ENCODE measurements at regions not wholly inside any gene's neighbourhood (a gene's known extent, or its start where the extent isn't known, plus 50 kb on each side); places are given as distances from the start of the nearest gene placed in this dataset.

DNA sequence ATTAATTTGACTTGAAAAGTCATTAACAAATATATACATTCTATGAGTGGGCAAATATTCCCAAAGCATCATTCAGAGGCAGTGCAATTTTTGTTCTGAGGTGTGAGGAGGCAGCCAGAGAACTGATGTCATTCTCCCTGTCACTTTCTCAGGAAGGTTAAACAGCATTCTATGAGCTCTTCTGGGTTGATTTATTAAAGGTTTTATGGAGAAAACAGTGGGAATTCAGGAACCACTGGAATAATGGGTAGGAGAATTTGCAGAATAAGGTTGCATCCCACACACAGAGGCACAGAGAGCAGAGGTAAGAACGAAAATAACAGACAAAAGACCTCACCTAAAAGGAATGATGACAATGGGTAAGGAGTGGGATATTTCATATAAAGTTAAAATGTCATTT is 860.6 kb downstream of the TFAP2A start:
- Histone ChIP-seq H3K9me3 (ENCODE audit: control insufficient read depth, low read depth, low read length) (peaks cover 15% of the 10 kb centered on the region), H3K27ac (ENCODE audit: low read length) (no peak overlapping the region), H3K27me3 (ENCODE audit: control insufficient read depth, insufficient read depth, low read length) (no peaks in the 10 kb centered on the region)

GRCh38 chr6:9553002-9553401 is 861.9 kb downstream of the TFAP2A start:
- Histone ChIP-seq H3K27ac (ENCODE audit: low read length) (no peak overlapping the region), H3K36me3 (ENCODE audit: control insufficient read depth, low read depth, low read length) (no peaks in the 10 kb centered on the region), H3K9ac (ENCODE audit: low read length) (no peak overlapping the region), H3K4me3 (ENCODE audit: low read length) (no peak overlapping the region), H3K4me1 (ENCODE audit: control insufficient read depth, low read depth, low read length) (no peaks in the 10 kb centered on the region), H3K27me3 (ENCODE audit: control insufficient read depth, insufficient read depth, low read length) (no peaks in the 10 kb centered on the region), H3K9me3 (ENCODE audit: control insufficient read depth, low read depth, low read length) (peaks cover 15% of the 10 kb centered on the region)

More for the DNA sequence above, 860.6 kb downstream of the TFAP2A start:
- H3K36me3 ChIP-seq (ENCODE audit: control insufficient read depth, low read depth, low read length): no peaks in the 10 kb centered on the region
- no peaks in the 10 kb centered on the region for H3K4me1 ChIP-seq (ENCODE audit: control insufficient read depth, low read depth, low read length)
- no peak overlapping the region for H3K9ac ChIP-seq (ENCODE audit: low read length)
- no peak overlapping the region for H3K4me3 ChIP-seq (ENCODE audit: low read length)

DNA sequence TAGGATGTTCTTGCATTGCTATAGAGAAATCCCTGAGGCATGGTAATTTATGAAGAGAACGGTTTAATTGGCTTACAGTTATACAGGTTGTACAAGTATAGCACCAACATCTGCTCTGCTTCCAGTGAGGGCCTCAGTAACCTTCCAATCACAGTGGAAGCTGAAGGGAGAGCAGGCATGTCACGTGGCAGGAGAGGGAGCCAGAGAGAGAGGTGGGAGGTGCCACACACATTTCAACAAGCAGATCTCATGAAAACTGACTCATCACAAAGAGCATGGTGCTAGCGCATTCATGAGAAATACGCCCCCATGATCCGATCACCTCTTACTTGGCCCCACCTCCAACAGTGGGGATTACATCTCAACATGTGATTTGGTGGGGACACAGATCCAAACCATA is 871.2 kb downstream of the TFAP2A start:
- Histone ChIP-seq H3K9me3 (ENCODE audit: control insufficient read depth, low read depth, low read length) (no peaks in the 10 kb centered on the region), H3K4me1 (ENCODE audit: control insufficient read depth, low read depth, low read length) (no peaks in the 10 kb centered on the region), H3K27me3 (ENCODE audit: control insufficient read depth, insufficient read depth, low read length) (no peaks in the 10 kb centered on the region), H3K27ac (ENCODE audit: low read length) (no peak overlapping the region), H3K36me3 (ENCODE audit: control insufficient read depth, low read depth, low read length) (no peaks in the 10 kb centered on the region), H3K4me3 (ENCODE audit: low read length) (no peak overlapping the region), H3K9ac (ENCODE audit: low read length) (no peak overlapping the region)

- H3K27ac ChIP-seq (ENCODE audit: low read length): no peak overlapping the region
- H3K4me1 ChIP-seq (ENCODE audit: control insufficient read depth, low read depth, low read length): no peaks in the 10 kb centered on the region
- H3K27me3 ChIP-seq (ENCODE audit: control insufficient read depth, insufficient read depth, low read length): no peaks in the 10 kb centered on the region
- H3K9me3 ChIP-seq (ENCODE audit: control insufficient read depth, low read depth, low read length): no peaks in the 10 kb centered on the region
- H3K4me3 ChIP-seq (ENCODE audit: low read length): no peak overlapping the region
- no peaks in the 10 kb centered on the region for H3K36me3 ChIP-seq (ENCODE audit: control insufficient read depth, low read depth, low read length)
- H3K9ac ChIP-seq (ENCODE audit: low read length): no peak overlapping the region
Observed at GRCh38 chr6:9540534-9541126, 874.2 kb downstream of the TFAP2A start.

DNA sequence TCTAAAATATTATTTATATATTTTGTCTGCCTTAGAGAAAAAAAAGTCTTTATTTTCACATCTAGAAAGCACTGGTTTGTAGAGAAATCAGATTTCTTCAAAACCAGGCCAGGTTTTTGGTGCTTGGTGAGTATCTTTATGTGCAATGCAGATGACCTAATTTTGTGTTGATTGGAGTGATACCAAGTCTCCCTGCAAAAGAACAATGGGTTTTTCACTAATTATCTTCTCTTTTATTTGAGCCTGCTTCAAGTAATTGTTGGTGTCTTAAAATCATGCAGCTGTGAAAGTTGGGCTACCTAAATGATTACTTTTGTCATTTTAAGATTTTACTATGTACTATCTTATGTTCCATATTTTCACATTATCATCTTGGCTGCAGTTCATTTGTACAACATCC is 874.7 kb downstream of the TFAP2A start:
- H3K4me3 ChIP-seq (ENCODE audit: low read length): no peak overlapping the region
- H3K9ac ChIP-seq (ENCODE audit: low read length): no peak overlapping the region
- H3K27me3 ChIP-seq (ENCODE audit: control insufficient read depth, insufficient read depth, low read length): no peaks in the 10 kb centered on the region
- no peaks in the 10 kb centered on the region for H3K36me3 ChIP-seq (ENCODE audit: control insufficient read depth, low read depth, low read length)
- H3K4me1 ChIP-seq (ENCODE audit: control insufficient read depth, low read depth, low read length): no peaks in the 10 kb centered on the region
- H3K27ac ChIP-seq (ENCODE audit: low read length): no peak overlapping the region
- H3K9me3 ChIP-seq (ENCODE audit: control insufficient read depth, low read depth, low read length): no peaks in the 10 kb centered on the region

DNA sequence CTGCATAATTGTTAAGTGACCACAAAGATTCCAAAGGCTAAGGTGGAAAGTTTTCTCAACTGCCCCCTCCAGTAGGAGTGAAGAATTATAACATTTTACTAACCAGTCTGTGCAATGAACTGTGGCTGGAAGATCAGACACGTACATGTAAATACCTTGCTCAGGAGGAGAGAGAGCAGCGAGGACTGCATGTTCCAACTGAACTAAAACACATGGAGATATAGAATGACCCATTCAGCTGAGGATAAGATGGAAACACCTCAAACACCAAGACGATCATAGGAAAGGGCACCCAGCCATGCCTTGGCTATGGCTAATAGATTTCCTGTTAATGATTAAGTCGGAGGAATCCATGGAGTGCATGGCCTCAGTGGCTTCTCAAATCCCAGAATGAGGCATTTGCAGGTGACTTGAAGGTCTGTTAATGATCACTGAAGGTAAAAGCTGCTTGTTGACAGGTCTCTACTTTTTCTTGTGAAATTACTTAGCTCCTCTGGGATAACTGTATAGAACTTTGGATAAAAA is 875.6 kb downstream of the TFAP2A start:
- H3K27me3 ChIP-seq (ENCODE audit: control insufficient read depth, insufficient read depth, low read length): no peaks in the 10 kb centered on the region

DNA sequence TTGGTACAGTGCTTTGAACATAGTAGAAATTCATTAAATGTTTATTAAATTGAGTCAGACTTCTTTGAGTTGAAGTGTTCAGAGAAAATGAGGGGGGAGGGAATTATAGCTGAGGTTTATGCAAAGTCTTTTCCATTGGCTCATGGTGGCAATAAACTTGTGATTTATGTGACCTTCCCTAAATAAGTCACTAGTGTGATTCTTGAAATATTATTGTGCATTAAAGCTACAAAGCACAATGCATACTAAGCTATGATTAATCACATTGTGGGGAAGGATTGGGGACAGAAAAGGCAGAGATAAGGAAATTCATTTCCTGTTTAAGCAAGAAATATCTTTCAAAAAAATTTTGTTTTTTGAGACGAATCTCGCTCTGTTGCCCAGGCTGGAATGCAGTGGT is 877.5 kb downstream of the TFAP2A start:
- Histone ChIP-seq H3K9me3 (ENCODE audit: control insufficient read depth, low read depth, low read length) (no peaks in the 10 kb centered on the region), H3K36me3 (ENCODE audit: control insufficient read depth, low read depth, low read length) (no peaks in the 10 kb centered on the region), H3K4me1 (ENCODE audit: control insufficient read depth, low read depth, low read length) (no peaks in the 10 kb centered on the region), H3K27me3 (ENCODE audit: control insufficient read depth, insufficient read depth, low read length) (no peaks in the 10 kb centered on the region), H3K9ac (ENCODE audit: low read length) (no peak overlapping the region), H3K27ac (ENCODE audit: low read length) (no peak overlapping the region), H3K4me3 (ENCODE audit: low read length) (no peak overlapping the region)

More for the DNA sequence above, 875.6 kb downstream of the TFAP2A start:
- H3K9ac ChIP-seq (ENCODE audit: low read length): no peak overlapping the region
- no peaks in the 10 kb centered on the region for H3K36me3 ChIP-seq (ENCODE audit: control insufficient read depth, low read depth, low read length)
- no peak overlapping the region for H3K4me3 ChIP-seq (ENCODE audit: low read length)
- H3K4me1 ChIP-seq (ENCODE audit: control insufficient read depth, low read depth, low read length): no peaks in the 10 kb centered on the region
- H3K9me3 ChIP-seq (ENCODE audit: control insufficient read depth, low read depth, low read length): no peaks in the 10 kb centered on the region
- H3K27ac ChIP-seq (ENCODE audit: low read length): no peak overlapping the region

DNA sequence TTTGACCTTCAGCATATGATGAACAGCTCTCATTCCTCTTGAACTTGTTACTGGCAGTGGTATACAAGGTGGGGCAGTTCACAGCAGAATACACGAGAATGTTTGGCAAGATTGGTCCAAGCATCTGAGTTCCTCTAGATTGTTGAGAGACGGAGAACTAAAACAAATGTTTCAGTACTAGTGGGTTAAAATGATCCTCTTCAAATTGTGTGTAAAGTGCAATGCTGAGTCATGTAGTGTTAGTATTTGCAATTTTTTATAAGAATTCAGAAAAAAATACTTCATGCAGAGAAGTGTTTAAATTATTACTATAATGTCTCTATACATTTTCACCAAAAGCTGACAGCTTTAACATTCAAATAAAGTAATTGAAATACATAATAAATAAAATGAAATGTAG is 879.8 kb downstream of the TFAP2A start:
- Histone ChIP-seq H3K27me3 (ENCODE audit: control insufficient read depth, insufficient read depth, low read length) (no peaks in the 10 kb centered on the region), H3K4me3 (ENCODE audit: low read length) (no peak overlapping the region), H3K9ac (ENCODE audit: low read length) (no peak overlapping the region), H3K4me1 (ENCODE audit: control insufficient read depth, low read depth, low read length) (no peaks in the 10 kb centered on the region), H3K36me3 (ENCODE audit: control insufficient read depth, low read depth, low read length) (no peaks in the 10 kb centered on the region), H3K9me3 (ENCODE audit: control insufficient read depth, low read depth, low read length) (peaks cover 3% of the 10 kb centered on the region), H3K27ac (ENCODE audit: low read length) (no peak overlapping the region)

GRCh38 chr6:9532621-9533557 is 882.0 kb downstream of the TFAP2A start:
- Histone ChIP-seq H3K9ac (ENCODE audit: low read length) (no peak overlapping the region), H3K27ac (ENCODE audit: low read length) (no peak overlapping the region), H3K4me3 (ENCODE audit: low read length) (no peak overlapping the region), H3K36me3 (ENCODE audit: control insufficient read depth, low read depth, low read length) (no peaks in the 10 kb centered on the region), H3K4me1 (ENCODE audit: control insufficient read depth, low read depth, low read length) (no peaks in the 10 kb centered on the region), H3K9me3 (ENCODE audit: control insufficient read depth, low read depth, low read length) (peaks cover 3% of the 10 kb centered on the region), H3K27me3 (ENCODE audit: control insufficient read depth, insufficient read depth, low read length) (no peaks in the 10 kb centered on the region)

GRCh38 chr6:9527679-9528286 is 887.1 kb downstream of the TFAP2A start:
- Histone ChIP-seq H3K9ac (ENCODE audit: low read length) (no peak overlapping the region), H3K27ac (ENCODE audit: low read length) (no peak overlapping the region), H3K4me3 (ENCODE audit: low read length) (no peak overlapping the region), H3K4me1 (ENCODE audit: control insufficient read depth, low read depth, low read length) (no peaks in the 10 kb centered on the region), H3K9me3 (ENCODE audit: control insufficient read depth, low read depth, low read length) (peaks cover 3% of the 10 kb centered on the region), H3K27me3 (ENCODE audit: control insufficient read depth, insufficient read depth, low read length) (no peaks in the 10 kb centered on the region), H3K36me3 (ENCODE audit: control insufficient read depth, low read depth, low read length) (no peaks in the 10 kb centered on the region)

DNA sequence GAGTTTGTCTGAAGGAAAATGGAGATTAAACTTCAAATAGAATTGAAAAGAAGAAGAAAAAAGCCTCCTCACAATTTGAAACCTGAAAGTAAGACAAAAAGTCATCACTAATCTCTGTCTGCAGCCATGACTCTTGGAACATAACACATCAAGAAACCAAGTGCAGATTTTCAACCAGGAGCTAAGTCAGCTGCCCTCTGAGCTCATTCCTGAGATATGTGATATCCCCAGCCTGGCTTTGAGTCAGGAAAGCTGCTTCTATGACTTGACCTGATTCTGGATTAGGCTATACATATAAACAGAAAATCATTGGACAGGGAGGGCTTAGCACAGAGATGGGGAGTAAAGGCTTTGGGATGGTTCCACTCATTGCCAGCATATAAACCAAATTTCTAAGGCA is 891.4 kb downstream of the TFAP2A start:
- Histone ChIP-seq H3K9ac (ENCODE audit: low read length) (no peak overlapping the region), H3K4me1 (ENCODE audit: control insufficient read depth, low read depth, low read length) (no peaks in the 10 kb centered on the region), H3K4me3 (ENCODE audit: low read length) (no peak overlapping the region), H3K27ac (ENCODE audit: low read length) (no peak overlapping the region), H3K36me3 (ENCODE audit: control insufficient read depth, low read depth, low read length) (no peaks in the 10 kb centered on the region), H3K27me3 (ENCODE audit: control insufficient read depth, insufficient read depth, low read length) (no peaks in the 10 kb centered on the region), H3K9me3 (ENCODE audit: control insufficient read depth, low read depth, low read length) (no peaks in the 10 kb centered on the region)

Measured in iPS-18a (cell line).